ENCODE measurements at regions not wholly inside any gene's neighbourhood (a gene's known extent, or its start where the extent isn't known, plus 50 kb on each side); places are given as distances from the start of the nearest gene placed in this dataset.

DNA sequence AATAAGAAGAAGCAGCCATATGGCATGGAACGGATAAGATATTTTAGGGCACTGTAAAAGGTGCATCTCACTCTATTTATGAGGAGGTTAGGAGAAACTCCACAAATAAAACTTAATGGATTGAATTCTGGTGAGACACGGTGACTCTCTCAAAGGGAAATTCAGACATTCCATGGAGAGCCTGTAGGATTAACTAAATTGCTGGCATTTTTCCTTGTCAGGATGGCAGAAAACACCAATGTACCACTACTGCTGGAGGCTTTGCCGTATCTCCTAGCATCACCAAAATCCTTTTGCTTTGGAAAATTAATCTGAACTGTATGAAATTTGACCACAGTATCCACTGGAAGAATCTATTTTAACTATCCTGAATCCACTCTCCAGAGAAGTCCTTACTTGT, 79.3 kb downstream of the RBM43 start:
- H3K27ac ChIP-seq: no peak overlapping the region
- TF ChIP-seq ZFX (IDR thresholded peaks at IDR 0.05) (no peak), CTCF (conservative IDR thresholded peaks at IDR 0.05) (no peak)

- H3K27ac ChIP-seq: no peak overlapping the region
- TF ChIP-seq CTCF (conservative IDR thresholded peaks at IDR 0.05) (no peak), ZFX (IDR thresholded peaks at IDR 0.05) (no peak)
Measured at GRCh38 chr2:151181524-151181923, 80.1 kb downstream of the RBM43 start.

DNA sequence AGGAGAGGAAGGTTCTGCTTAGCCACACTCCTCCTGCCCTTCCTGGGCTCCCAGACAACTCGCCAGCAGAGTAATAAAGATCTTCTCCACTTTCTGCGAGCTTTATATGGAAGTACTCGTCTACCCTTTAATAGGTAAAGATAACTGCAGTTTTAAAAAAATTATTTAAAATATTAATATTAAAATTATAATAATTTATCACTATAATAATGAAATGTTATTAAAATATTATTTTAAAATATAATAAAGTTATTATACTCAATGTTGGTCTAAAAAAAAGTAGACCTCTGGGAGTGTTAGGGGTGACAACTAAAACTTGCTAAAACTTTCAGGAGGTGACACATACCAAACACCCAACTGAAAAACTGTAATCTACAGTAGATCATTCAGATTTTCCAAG, 81.5 kb downstream of the RBM43 start:
- H3K27ac ChIP-seq: no peak overlapping the region
- TF ChIP-seq CTCF (conservative IDR thresholded peaks at IDR 0.05): no peak

GRCh38 chr2:151178207-151178606, 83.5 kb downstream of the RBM43 start:
- TF ChIP-seq ZFX (IDR thresholded peaks at IDR 0.05) (no peak), CTCF (conservative IDR thresholded peaks at IDR 0.05) (no peak)
- no peak overlapping the region for H3K27ac ChIP-seq

GRCh38 chr2:151177756-151178155, 83.9 kb downstream of the RBM43 start:
- TF ChIP-seq ZFX (IDR thresholded peaks at IDR 0.05) (no peak), CTCF (conservative IDR thresholded peaks at IDR 0.05) (no peak)
- no peak overlapping the region for H3K27ac ChIP-seq

DNA sequence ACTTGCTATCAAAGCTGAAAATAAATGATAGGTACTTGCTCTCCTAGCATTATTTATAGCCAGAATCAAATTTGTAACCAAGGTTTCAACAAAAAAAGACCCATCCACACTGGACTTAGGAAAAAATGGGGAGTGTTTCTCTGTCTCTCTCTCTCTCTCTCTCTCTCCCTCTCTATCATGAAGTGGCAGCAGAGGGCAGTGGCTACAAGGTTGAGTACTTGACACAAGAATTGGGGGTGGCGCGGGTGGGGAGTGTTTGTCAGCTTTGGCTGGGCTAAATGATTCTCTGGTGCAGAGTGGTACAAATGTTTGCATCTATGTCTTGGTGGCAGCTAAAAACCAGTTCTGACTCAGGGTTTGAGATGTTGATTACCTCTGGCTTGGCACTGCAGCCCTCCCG, 85.0 kb downstream of the RBM43 start:
- no peak for TF ChIP-seq CTCF (conservative IDR thresholded peaks at IDR 0.05)
- no peak overlapping the region for H3K27ac ChIP-seq

- TF ChIP-seq CTCF (conservative IDR thresholded peaks at IDR 0.05) (no peak), ZFX (IDR thresholded peaks at IDR 0.05) (no peak)
- no peak overlapping the region for H3K27ac ChIP-seq
Measured at GRCh38 chr2:151175864-151176263, 85.8 kb downstream of the RBM43 start.
